Renal cortical epithelial cell (primary cell): ENCODE measurements at regions not wholly inside any gene's neighbourhood (a gene's known extent, or its start where the extent isn't known, plus 50 kb on each side); places are given as distances from the start of the nearest gene placed in this dataset.
"Not testable (repeated sequence)": the region's sequence is repeated elsewhere in the genome, so short reads cannot be mapped to it uniquely, and the experiment has no call there.

Experiments
- DNase-seq: peaks from one replicate; pipeline ENCODE4 v3.0.0-alpha.2; 2011; ENCODE audit warnings: low read depth

GRCh38 chr5:27969157-27969556 lies 930.8 kb upstream of the CDH9 start:
- no peak for DNase-seq

- peak; percentile 26 for DNase-seq
Measured at GRCh38 chr5:27963050-27963783, 924.8 kb upstream of the CDH9 start.

GRCh38 chr5:27962198-27962597 lies 923.8 kb upstream of the CDH9 start:
- peak; percentile 67 for DNase-seq

- peak; percentile 90 for DNase-seq
Measured at GRCh38 chr5:27947088-27947487, 908.7 kb upstream of the CDH9 start.

- DNase-seq = no peak
Measured at GRCh38 chr5:27944471-27944870, 906.1 kb upstream of the CDH9 start.

- DNase-seq = no peak
Measured at GRCh38 chr5:27938989-27939388, 900.6 kb upstream of the CDH9 start.

GRCh38 chr5:27928060-27928459 lies 889.7 kb upstream of the CDH9 start:
- no peak for DNase-seq

- DNase-seq = peak; percentile 64
Measured at GRCh38 chr5:27911216-27911615, 872.8 kb upstream of the CDH9 start.

GRCh38 chr5:27908341-27908740 lies 870.0 kb upstream of the CDH9 start:
- no peak for DNase-seq

GRCh38 chr5:27906931-27907601 lies 868.7 kb upstream of the CDH9 start:
- peak; percentile 62 for DNase-seq

GRCh38 chr5:27906481-27906880 lies 868.1 kb upstream of the CDH9 start:
- DNase-seq = peak; percentile 25

GRCh38 chr5:27900761-27901160 lies 862.4 kb upstream of the CDH9 start:
- DNase-seq = no peak

GRCh38 chr5:27876071-27876470 lies 837.7 kb upstream of the CDH9 start:
- no peak for DNase-seq

GRCh38 chr5:27875148-27875547 lies 836.8 kb upstream of the CDH9 start:
- DNase-seq = no peak

- DNase-seq = no peak
Measured at GRCh38 chr5:27868292-27868691, 829.9 kb upstream of the CDH9 start.

- DNase-seq = peak; percentile 97
Measured at GRCh38 chr5:27855491-27855890, 817.1 kb upstream of the CDH9 start.

GRCh38 chr5:27854243-27854852 lies 816.0 kb upstream of the CDH9 start:
- peak; percentile 69 for DNase-seq

- peak; percentile 5 for DNase-seq
Measured at GRCh38 chr5:27845248-27845647, 806.9 kb upstream of the CDH9 start.

GRCh38 chr5:27836704-27837103 lies 798.3 kb upstream of the CDH9 start:
- DNase-seq = not testable (repeated sequence)

- no peak for DNase-seq
Measured at GRCh38 chr5:27832886-27833285, 794.5 kb upstream of the CDH9 start.

- peak; percentile 46 for DNase-seq
Measured at GRCh38 chr5:27830546-27830945, 792.2 kb upstream of the CDH9 start.

GRCh38 chr5:27821681-27822080 lies 783.3 kb upstream of the CDH9 start:
- peak; percentile 28 for DNase-seq

- no peak for DNase-seq
Measured at GRCh38 chr5:27818888-27819287, 780.5 kb upstream of the CDH9 start.
